ENCODE measurements at regions not wholly inside any gene's neighbourhood (a gene's known extent, or its start where the extent isn't known, plus 50 kb on each side); places are given as distances from the start of the nearest gene placed in this dataset.

DNA sequence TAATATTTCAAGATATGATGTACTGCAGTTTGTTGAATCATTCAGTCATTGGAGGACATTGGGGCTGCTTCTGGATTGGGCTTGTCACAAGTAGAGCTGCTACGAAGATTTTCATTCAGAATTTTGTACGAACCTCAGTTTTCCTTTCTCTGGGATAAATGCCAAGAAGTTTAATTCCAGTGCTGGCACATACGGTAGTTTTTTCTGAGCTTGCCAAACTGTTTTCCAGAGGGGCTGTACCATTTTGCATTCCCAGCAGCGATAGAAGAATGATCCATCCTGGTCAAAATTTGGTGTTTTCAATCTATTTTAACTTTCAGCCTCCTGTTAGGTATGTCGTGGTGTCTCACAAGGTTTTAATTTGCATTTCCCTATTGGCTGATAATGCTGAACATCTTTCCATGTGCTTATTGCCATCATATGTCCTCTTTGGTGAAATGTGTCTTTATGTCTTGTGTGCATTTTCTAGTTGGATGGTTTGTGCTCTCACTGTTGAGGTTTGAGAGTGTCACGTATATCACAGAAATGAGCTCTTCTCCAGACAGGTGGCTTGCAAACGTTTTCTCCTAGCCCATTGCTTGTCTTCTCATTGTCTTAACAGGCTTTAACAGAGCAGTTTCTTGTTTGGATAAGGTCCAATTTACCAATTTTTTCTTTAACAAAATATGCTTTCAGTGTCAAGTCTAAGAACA, 612.6 kb downstream of the GALR1 start:
- DNase-seq, result no peak

DNA sequence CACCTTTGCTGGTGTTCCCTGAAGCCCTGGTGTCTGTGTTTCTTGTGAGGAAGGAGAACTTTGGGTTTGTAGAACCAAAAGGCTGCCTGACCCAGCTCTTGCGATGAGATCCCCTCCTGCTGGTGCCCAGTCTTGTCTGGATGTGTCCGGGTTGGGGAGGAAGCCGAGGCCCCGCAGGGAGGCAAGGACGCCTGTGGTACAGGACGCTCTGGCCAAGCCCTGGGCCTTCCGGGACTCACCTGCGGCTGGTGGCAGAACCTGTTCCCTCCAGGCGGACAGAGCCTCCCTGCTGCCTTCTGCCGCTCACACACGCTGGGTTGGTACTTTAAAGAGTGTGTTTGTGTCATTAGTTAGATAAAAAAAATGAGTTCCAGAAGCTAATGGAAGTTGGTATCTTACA, 616.2 kb downstream of the GALR1 start:
- no peak for DNase-seq

DNA sequence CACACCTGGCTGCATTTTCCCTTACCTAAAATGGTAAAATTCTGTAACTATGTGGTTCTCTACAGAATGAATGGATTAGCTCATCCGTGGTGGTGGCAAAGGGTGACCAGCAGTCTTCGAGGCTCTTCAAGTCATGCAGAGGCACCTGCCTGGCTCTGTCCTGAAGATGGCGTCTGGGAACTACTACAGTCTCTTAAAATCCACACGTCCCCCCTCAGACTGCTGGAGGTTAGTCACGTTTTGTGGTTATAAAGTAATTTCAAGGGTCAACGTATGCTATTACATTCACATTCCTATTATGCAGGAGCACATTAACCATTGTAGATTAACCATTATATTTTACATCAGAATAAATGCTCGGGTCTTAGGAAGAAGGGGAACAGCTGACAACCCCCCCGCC, 616.7 kb downstream of the GALR1 start:
- DNase-seq, result no peak

DNA sequence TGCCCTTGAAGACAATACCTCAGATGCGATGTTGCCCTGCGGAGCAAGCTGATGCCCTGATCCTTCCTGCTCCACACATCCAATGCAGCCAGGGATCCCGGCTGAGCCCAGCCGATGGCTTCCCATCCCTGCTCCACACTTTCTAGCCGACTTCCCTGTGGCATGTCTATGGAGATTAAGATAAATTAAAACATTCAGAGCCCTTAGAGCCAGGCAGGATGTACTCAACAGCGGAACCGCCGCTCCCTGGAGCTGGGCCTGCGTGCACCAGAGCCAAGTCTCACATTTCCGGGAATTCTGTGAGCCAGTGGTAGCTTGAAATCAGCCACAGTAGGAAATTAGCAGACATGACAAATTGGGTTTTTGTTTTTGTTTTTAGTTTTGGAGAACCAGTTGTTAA, 620.6 kb downstream of the GALR1 start:
- DNase-seq, result no peak

DNA sequence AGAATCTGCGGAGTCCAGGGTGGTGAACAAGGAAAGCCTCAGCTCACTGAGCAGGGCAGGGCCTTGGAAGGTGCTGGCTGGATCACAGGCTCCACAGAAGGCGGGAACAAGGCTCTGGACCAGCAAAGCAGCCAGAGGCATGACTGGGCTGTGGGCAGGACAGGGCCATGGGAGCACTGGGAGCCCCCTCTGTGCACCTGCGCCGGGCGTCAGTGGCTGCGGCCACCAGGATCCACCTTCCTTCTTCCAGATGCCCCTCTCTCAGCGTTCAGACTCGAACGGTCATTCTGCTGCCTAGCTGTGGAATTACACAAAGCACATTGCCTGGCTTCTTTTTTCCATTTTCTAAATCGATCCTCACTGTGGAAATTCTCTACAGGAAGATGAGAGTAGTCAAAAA, 621.2 kb downstream of the GALR1 start:
- no peak for DNase-seq

DNA sequence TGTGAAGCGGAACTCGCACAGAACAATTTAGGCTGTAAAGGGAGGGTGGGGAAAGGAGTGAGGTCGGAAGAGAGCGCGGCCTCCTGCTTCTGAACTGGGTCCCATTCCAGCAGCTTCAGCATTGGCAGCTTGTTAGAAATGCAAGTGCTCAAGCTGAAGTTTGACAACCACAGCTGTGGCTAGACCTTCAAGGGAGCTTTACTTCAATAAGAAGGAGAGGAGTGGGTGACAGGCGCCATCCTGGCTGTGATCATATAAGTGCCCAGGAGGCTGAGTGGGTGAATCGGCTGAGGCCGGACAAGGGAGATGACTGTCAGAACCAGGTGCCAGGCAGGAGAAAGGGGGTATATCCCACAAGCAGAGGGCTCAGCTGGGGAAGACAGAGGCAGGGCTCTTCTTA, 622.5 kb downstream of the GALR1 start:
- no peak for DNase-seq

DNA sequence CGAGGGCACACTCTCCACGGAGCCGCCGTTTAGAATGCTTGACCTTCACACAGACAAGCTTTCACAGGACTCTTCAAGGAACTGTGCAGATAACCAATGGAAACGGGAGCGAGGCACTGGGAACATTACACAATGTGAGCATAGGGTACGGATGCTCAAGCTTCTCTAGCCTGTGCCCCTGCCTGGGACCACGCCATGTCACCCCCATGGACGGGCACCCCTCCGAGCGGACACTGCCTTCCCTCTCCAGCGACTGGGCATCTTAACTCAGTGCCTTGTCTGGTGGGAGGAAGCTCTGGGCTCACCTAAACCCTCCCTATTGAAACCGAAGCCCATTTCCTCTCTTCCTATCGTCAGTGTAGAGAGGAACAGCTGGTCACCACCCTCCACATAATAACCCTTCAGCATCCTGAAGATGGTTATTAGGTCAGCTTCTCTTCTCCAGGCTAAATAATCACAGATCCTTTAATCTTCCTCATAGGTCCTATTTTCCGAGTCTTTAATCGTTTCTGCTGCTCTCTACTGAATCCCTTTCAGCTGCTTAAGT, 626.7 kb downstream of the GALR1 start:
- DNase-seq, result no peak

DNA sequence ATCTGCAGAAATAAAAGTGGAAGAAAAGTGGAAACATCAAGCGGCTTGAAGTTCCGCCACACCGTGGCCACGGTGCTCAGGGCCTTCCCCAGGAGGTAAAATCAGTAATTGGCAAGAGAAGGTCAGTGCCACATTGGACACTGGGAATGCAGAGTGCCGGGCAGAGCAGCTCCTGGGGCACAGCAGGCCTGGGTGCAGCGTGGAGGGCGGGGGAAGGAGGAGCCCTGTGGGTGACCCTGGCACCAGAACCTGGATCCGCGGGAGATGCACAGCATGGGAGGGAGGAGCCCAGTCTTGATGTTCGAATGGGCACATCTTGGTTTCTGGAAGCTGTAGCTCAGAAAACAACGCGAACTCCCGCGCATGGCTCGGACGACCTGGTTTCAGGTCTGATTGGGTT, 630.2 kb downstream of the GALR1 start:
- DNase-seq, result no peak

DNA sequence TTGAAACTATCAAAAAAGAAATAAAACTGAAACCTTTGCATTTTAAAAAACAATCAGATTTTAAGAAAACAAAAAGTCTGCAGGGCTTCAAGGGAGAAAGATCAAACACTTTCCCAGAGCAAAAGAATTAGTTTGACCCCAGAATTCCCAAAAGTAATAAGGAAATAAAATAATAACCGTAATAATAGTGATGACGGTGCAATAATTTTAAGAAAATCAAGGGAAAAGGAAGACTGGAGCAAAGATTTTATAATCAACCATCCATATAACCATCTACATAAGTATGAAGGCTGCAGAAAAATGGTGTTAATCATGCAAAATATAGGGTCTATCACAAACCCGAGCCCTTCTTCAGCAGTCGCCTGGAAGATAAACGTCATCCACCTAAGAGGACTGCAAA, 634.8 kb downstream of the GALR1 start:
- no peak for DNase-seq

DNA sequence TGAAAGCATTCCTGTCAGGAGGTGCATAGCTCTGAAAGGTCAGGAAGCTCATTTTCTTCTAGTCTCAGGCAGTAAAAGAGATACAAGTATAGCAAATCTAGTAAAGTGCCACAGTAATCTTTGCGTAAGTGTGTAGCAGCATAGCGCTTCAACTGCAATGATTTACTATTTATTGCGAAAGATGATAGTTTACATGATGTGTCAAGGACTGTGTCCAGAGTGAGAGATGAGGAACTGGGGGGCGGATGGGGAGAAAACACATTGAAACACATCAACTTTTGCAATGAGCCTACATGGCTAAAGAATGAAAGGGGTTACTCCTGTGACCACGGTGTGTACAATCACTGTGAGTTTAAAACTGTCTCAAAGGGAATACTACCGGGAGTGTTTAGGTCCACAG, 644.4 kb downstream of the GALR1 start:
- DNase-seq, result no peak

DNA sequence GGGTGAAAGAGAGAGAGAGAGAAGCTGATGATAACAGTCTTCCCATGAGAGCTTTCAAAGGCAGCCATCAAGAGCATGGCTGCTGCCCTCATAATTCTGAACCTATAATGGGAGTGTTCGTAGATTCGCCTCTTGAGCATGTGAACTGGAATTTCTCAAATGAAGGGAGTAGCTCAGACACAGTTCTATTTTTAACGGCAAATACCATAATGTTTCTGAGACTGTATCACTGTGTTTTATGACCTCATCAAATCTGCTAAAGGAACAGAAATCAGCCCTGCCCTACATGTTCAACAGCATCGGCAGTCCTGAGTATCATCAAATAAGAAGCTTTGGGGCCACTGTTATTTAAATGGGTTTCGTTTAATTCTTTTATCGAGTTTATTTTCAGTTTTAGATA, 645.6 kb downstream of the GALR1 start:
- no peak for DNase-seq

DNA sequence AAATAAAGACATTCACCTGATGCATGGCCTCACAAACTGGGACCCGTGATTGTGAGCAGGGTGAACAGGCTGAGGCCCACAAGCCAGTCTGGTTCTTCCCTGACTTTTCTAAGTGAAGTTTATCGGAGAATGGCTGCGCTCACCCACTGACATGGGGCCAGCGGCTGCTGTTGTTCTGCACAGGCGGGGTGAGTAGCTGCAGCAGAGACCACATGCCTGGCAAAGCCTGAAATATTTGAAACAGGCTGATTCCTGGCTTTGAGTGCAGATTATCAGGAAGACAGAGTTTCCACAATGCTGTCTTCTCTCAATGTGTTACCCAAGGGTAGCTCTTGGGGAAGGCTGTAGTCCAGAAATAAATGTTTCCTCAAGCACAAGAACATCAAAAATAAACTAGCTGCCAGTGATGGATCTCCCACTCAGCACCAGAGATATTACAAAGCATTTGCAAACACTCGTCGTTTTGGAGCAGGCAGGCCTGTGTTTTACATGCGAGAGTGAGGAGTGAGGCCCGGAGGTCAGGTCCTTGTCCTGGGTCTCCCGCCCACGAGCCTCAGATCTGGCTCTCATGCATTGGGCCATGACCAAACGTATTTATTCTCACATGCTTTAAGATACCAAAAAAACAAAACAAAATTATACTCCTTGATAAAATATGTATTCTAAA, 647.1 kb downstream of the GALR1 start:
- DNase-seq, result no peak

DNA sequence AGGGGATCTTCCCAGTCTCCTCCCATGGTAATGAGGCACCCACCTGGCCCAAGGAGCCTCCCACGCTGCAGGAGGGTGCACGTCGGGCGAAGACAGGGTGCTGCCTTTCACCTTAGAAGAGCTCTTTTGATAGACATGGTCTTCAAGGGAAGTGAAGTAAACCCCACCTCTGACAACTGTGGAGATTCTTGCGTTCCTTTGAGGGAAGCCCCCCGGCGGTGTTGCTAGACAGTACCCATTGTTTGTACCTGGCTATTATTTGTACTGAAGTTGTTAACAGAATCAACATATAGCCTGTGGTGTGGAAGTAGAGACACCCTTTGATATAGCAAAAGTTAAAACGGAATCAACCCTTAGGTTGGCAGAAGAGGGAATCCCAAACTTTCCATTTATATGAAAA, 648.0 kb downstream of the GALR1 start:
- no peak for DNase-seq

DNA sequence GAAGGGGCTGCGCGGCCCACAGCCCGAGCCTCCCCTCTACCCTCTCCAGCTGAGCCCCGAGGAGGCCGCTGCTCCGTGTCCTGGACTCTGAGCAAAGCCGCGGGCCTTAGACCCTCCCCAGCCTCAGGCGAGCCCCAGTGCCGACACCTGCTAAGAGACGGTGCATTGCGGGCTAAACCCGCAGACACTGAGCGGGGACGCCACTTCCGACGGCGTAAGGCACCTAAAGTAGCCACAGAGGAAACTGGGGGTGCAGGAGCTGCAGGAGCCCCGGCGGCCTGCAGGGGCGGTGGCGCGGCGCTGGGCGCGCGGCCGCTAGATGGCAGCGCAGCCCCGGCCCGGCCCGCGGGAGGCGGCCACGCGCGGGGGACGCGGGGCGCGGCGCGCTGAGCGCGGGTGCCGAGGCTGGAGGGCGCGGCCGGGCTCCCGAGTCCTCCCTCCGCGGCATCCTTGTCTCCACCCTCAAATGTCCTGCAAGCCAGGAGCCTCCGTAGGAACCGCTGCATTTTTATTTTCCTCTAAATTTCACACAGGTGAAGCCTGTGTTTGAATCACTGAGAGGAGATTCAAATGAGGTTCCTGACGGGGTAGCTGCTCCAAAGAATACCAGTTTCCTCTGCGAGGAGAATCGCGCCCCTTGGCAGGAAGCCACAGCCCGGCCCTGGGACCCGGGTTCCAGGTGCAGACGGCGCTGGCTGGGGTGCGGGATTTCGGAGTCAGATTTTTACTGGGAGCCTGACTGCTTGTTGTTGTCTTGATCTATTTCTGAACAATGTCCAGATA, 650.5 kb downstream of the GALR1 start:
- DNase-seq, result peak; percentile 39 to 61

DNA sequence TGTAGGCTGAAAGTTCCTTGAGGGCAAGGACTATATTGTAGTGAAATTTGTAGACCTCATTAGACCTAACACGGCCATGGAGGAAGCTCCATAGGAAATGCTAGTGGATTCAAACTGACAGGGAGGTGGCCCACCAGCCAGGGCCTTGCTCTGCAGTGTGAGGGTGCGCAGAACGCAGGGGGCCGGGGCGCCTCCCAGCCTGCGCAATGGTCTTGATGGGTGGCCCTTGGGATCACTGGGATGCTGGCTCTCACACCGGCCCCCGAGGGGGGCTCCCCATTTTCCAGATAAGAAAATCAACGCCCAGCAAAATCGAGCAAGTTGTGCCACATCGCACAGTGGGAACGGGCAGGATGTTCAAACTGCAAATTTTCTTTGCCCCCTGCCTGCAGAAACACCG, 655.4 kb downstream of the GALR1 start:
- DNase-seq, result no peak

DNA sequence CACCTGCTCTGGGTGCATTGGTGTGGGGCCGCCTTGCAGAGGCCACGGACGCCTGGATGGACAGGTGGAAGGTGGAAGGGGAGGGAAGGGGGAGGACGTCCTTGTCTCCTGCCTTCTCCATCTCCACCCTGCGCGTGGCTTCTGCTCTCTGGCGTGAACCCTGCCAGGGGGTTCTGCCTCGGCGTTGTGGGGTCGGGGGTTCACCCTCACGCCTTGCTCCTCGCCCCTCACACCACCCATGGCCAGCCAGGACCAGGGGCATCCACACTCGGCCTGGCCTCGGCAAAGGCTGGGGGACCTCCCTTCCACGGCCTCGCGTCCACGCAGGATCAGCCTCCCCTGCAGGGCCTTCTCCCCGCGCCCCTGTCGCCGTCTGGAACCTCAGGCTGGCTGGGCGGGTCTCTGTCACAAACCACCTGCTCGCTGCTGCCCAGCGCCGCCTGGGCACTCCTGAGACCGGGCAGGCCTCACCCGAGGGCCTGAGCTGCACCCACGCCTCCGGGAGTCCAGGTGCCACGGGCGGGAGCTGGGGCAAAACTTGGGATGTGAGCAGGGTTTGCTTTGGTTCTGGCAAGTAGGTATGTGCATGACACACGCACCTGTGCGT, 655.9 kb downstream of the GALR1 start:
- no peak for DNase-seq

DNA sequence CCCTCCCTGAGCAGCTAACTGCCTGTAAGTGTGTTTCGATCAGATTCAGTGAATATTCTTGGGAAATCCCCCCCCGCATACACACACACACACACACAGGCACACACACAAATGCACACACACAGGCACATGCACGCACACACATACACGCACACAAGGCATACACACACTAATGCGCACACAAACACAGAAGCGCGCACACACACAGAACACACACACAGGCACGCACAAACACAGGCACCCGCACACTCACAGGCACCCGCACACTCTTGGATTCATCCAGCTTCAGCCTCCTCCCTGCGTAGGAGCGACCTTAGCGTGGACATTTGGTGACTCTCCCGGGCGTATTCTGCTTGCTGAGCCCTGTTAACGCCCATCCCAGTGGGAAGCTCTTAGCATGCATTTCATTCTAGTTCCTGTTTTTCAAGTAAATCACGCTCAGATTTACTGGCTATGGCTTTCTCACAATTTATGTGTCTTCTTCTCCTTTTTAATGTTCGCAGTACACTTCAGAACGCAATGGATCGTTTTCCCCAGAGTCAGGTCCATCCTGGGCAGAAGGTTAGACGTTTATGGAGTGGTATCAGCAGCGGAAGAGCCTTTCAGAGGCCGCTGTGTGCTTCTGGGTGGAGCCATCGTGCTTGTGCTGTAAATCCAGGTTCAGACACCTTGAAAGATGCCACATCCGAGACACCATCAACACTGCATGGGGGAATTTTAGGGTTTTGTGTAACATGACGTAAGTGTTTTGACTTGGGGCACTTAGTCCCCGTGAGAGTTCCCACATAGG, 656.6 kb downstream of the GALR1 start:
- DNase-seq, result no peak

DNA sequence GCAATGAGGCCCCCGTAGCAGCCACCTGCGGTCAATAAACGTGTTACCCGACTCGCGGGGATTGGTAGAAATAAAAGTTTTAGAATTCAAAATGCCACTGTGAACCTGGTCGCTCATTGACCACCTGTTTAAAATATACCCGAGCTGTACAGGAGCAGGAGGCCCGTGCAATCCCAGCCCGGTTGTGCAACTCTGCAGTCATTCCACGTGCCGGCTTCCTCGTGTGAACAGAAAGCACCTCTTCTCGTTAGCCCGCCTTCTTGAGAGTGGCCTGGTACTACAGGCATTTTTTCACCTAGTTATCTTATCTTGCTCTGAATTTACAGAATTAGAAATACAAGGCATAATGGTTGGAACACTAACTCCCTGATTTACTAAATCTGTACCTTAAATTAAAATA, 660.7 kb downstream of the GALR1 start:
- no peak for DNase-seq

DNA sequence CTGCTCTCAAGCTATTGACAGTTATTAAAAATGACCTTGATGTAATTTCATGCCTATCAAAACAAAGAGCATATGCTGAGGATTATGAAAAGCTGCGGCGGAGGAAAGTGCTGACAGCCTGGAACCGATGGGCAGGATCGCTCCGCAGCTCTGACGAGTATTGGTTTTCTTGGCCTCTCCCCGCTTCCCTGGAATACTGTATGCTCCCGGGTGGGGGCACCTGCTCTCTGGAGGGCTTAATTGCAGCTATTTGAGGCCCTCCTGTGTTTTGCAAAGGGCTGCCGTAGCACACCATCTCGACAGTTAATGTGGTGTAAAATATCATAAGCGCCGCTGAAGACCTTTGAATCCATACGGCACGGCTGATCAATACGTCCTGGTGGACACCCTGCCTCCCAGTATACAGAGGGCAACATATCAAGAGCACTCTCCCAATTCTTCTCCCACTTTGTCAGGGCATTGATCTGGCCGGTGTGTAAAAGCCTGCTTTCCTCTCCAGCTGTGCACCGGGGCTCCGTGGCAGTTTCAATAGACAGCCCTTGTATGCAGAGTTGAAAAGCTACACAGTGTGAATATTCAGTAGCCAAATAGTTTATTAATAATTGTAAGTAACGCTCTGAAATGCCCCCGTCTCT, 662.4 kb downstream of the GALR1 start:
- no peak for DNase-seq

DNA sequence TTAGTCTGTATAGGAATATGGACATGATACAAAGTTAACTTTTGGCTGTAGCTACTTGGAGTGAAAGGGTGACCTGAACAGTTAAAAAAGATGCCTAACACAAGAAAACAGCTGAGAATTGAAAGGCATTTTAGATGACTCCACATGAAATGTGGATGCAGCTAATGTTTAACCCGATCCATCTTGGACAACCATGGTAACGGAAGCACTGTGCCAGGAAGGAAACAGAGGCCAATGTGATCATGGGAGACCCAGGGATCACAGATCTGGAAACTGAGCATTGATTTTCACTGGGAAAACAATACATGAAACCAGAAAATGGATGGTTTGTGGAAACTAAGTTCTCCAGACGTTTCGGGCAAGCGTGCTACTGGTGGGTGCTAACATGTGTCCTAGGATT, 669.1 kb downstream of the GALR1 start:
- no peak for DNase-seq

DNA sequence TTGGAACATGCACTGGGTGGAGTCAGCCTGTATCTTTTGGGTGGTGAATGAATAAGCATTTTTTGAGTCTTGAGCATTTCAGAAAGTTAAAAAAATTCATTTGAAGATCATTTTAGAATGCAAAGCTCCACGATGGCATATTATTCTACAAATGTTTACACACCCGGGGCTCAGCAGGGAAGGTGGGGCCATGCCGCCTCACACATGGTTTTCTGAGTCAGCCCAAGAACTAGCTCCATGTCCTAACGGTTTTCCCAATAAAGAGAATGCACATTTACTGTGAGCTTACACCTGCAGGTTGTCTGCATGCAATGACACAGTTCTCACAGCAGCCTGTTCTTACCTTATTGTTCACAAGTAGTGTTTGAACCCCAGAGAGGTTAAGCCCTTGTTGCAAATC, 670.3 kb downstream of the GALR1 start:
- DNase-seq, result no peak

DNA sequence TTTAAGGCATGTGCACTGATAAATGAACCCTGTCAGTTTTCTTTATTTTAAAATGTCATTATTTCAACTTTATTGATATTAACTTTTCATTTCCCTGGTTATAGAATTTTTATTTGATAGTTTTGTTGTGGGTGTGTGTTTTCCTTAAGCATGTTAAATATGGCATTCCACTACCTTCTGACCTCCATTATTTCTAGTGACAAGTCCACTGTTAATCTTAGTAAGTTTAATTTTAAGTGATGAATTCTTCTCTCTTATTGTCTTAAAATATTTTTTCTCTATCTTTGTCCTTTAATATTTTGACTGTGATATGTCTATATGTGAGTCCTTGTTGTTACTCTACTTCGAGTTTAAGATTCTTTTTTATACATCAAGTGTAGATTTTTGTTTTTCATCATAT, 685.7 kb downstream of the GALR1 start:
- DNase-seq, result no peak
